Liver (tissue), 8 donors: ENCODE measurements at regions not wholly inside any gene's neighbourhood (a gene's known extent, or its start where the extent isn't known, plus 50 kb on each side); places are given as distances from the start of the nearest gene placed in this dataset.
"Not testable (repeated sequence)": the region's sequence is repeated elsewhere in the genome, so short reads cannot be mapped to it uniquely, and the experiment has no call there.

Source experiments
- DNase-seq: peaks from one replicate; pipeline ENCODE4 v3.0.0-alpha.2; 2017; ENCODE audit warnings: low spot score
- H3K27ac ChIP-seq, 2 donors: one replicate each; pipeline ENCODE4 v1.7.0; 2013; ENCODE audit warnings: inconsistent platforms in 2 of 2, low read length in 2 of 2, control low read depth in 1 of 2, low read depth in 1 of 2, mild to moderate bottlenecking in 1 of 2
- H3K27me3 ChIP-seq, 4 donors: one replicate each; pipeline versions ENCODE4 v1.6.1 to v1.7.0; 2013; ENCODE audit warnings: low read length in 3 of 4, inconsistent platforms in 1 of 4, mild to moderate bottlenecking in 1 of 4, moderate library complexity in 1 of 4; ENCODE audit not compliant: control insufficient read depth in 4 of 4, insufficient read depth in 4 of 4
- H3K36me3 ChIP-seq, 4 donors: one replicate each; pipeline versions ENCODE4 v1.6.1 to v1.7.0; 2013; ENCODE audit warnings: low read length in 3 of 4, mild to moderate bottlenecking in 3 of 4, low read depth in 1 of 4, moderate library complexity in 1 of 4; ENCODE audit not compliant: control insufficient read depth in 4 of 4, insufficient read depth in 3 of 4
- H3K4me1 ChIP-seq, 4 donors: one replicate each; pipeline versions ENCODE4 v1.6.1 to v1.7.0; 2013; ENCODE audit warnings: low read length in 3 of 4, mild to moderate bottlenecking in 3 of 4, moderate library complexity in 1 of 4; ENCODE audit not compliant: control insufficient read depth in 4 of 4, insufficient read depth in 4 of 4
- H3K4me3 ChIP-seq, 3 donors: one replicate each; pipeline versions ENCODE4 v1.6.1 to v1.7.0; 2013; ENCODE audit warnings: low read length in 3 of 3, control low read depth in 1 of 3, low read depth in 1 of 3, mild to moderate bottlenecking in 1 of 3
- H3K9ac ChIP-seq, 2 donors: one replicate each; pipeline ENCODE4 v1.7.0; 2013; ENCODE audit warnings: low read length in 2 of 2, mild to moderate bottlenecking in 2 of 2, moderate library complexity in 2 of 2, control low read depth in 1 of 2, low read depth in 1 of 2
- H3K9me3 ChIP-seq, 4 donors: one replicate each; pipeline versions ENCODE4 v1.6.1 to v1.7.0; 2013; ENCODE audit warnings: low read length in 3 of 4; ENCODE audit not compliant: control insufficient read depth in 4 of 4
- ATF3 ChIP-seq: IDR thresholded peaks from 2 replicates; pipeline ENCODE4 v1.6.1; 2016; ENCODE audit warnings: antibody characterized with exemption
- CTCF ChIP-seq: fragments of 150-350 bp; IDR thresholded peaks from 2 replicates; pipeline ENCODE4 v1.5.1; 2017; ENCODE audit warnings: improper control_type of control experiment, low read depth, low read length; ENCODE audit not compliant: missing input control
- EGR1 ChIP-seq, 2 donors: IDR thresholded peaks; 2 replicates each; pipeline ENCODE4 v1.6.1; 2016 to 2018; ENCODE audit warnings: antibody characterized with exemption in 2 of 2, low read depth in 2 of 2
- FOXA1 ChIP-seq: IDR thresholded peaks from 2 replicates; pipeline ENCODE4 v1.6.1; 2016; ENCODE audit warnings: antibody characterized with exemption
- FOXA2 ChIP-seq: IDR thresholded peaks from 2 replicates; pipeline ENCODE4 v1.6.1; 2016; ENCODE audit warnings: antibody characterized with exemption
- HNF4A ChIP-seq, 2 donors: conservative IDR thresholded peaks; 2 replicates each; pipeline ENCODE4 v1.6.1; 2016; ENCODE audit warnings: antibody characterized with exemption in 2 of 2, mild to moderate bottlenecking in 2 of 2
- HNF4G ChIP-seq: IDR thresholded peaks from 2 replicates; pipeline ENCODE4 v1.6.1; 2016; ENCODE audit warnings: antibody characterized with exemption
- JUND ChIP-seq, 2 donors: IDR thresholded peaks; 2 replicates each; pipeline ENCODE4 v1.6.1; 2016; ENCODE audit warnings: antibody characterized with exemption in 2 of 2
- NR2F2 ChIP-seq: IDR thresholded peaks from 2 replicates; pipeline ENCODE4 v1.6.1; 2016; ENCODE audit warnings: antibody characterized with exemption
- RXRA ChIP-seq, 2 donors: IDR thresholded peaks; 2 replicates each; pipeline ENCODE4 v1.6.1; 2017 to 2018; ENCODE audit warnings: antibody characterized with exemption in 2 of 2, mild to moderate bottlenecking in 1 of 2
- SP1 ChIP-seq: IDR thresholded peaks from 2 replicates; pipeline ENCODE4 v1.6.1; 2018; ENCODE audit warnings: antibody characterized with exemption, mild to moderate bottlenecking
- TAF1 ChIP-seq: conservative IDR thresholded peaks from 2 replicates; pipeline ENCODE4 v1.6.1; 2016; ENCODE audit warnings: antibody characterized with exemption, mild to moderate bottlenecking
- YY1 ChIP-seq: IDR thresholded peaks from 2 replicates; pipeline ENCODE4 v1.6.1; 2016; ENCODE audit warnings: antibody characterized with exemption, mild to moderate bottlenecking
- WGBS: extraction: QIAGEN DNeasy Blood & Tissue Kit; methylation state at CpG from one replicate; pipeline ENCODE4 v1.1.7; 2013; 5-methylcytosine and 5-hydroxymethylcytosine counted together
- TF ChIP-seq, protein P1 (sequence below): IDR thresholded peaks from 2 replicates; pipeline ENCODE4 v1.6.1; 2016; ENCODE audit warnings: antibody characterized with exemption, mild to moderate bottlenecking
- TF ChIP-seq, protein P2 (sequence below): IDR thresholded peaks from 2 replicates; pipeline ENCODE4 v1.6.1; 2016; ENCODE audit warnings: antibody characterized with exemption
- donor health status: healthy.
- donor health status: healthy.
- donor health status: healthy.
- donor health status: healthy.
- donor health status: healthy.

GRCh38 chr15:99493461-99493860 lies 72.3 kb upstream of the MEF2A start:
- Histone ChIP-seq H3K4me1 (no peaks in the 10 kb centered on the region), H3K4me3 (no peak overlapping the region), H3K36me3 (no peaks in the 10 kb centered on the region), H3K9ac (no peak overlapping the region), H3K27ac (no peak overlapping the region), H3K27me3 (no peaks in the 10 kb centered on the region), H3K9me3 (no peaks in the 10 kb centered on the region)
- TF ChIP-seq SP1: no peak
- TF ChIP-seq FOXA2: no peak
- no peak for TF ChIP-seq ATF3
- TF ChIP-seq NR2F2: no peak
- TF ChIP-seq CTCF: no peak
- TF ChIP-seq EGR1 (IDR thresholded peaks at IDR 0.05; ENCODE audit: low read depth in 2 of 2): no peak
- TF ChIP-seq JUND (IDR thresholded peaks at IDR 0.05): no peak
- no peak for TF ChIP-seq FOXA1
- no peak for TF ChIP-seq RXRA (IDR thresholded peaks at IDR 0.05)
- TF ChIP-seq, protein P1, sequence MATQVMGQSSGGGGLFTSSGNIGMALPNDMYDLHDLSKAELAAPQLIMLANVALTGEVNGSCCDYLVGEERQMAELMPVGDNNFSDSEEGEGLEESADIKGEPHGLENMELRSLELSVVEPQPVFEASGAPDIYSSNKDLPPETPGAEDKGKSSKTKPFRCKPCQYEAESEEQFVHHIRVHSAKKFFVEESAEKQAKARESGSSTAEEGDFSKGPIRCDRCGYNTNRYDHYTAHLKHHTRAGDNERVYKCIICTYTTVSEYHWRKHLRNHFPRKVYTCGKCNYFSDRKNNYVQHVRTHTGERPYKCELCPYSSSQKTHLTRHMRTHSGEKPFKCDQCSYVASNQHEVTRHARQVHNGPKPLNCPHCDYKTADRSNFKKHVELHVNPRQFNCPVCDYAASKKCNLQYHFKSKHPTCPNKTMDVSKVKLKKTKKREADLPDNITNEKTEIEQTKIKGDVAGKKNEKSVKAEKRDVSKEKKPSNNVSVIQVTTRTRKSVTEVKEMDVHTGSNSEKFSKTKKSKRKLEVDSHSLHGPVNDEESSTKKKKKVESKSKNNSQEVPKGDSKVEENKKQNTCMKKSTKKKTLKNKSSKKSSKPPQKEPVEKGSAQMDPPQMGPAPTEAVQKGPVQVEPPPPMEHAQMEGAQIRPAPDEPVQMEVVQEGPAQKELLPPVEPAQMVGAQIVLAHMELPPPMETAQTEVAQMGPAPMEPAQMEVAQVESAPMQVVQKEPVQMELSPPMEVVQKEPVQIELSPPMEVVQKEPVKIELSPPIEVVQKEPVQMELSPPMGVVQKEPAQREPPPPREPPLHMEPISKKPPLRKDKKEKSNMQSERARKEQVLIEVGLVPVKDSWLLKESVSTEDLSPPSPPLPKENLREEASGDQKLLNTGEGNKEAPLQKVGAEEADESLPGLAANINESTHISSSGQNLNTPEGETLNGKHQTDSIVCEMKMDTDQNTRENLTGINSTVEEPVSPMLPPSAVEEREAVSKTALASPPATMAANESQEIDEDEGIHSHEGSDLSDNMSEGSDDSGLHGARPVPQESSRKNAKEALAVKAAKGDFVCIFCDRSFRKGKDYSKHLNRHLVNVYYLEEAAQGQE: no peak
- no peak for TF ChIP-seq TAF1
- no peak for TF ChIP-seq YY1
- TF ChIP-seq, protein P2, sequence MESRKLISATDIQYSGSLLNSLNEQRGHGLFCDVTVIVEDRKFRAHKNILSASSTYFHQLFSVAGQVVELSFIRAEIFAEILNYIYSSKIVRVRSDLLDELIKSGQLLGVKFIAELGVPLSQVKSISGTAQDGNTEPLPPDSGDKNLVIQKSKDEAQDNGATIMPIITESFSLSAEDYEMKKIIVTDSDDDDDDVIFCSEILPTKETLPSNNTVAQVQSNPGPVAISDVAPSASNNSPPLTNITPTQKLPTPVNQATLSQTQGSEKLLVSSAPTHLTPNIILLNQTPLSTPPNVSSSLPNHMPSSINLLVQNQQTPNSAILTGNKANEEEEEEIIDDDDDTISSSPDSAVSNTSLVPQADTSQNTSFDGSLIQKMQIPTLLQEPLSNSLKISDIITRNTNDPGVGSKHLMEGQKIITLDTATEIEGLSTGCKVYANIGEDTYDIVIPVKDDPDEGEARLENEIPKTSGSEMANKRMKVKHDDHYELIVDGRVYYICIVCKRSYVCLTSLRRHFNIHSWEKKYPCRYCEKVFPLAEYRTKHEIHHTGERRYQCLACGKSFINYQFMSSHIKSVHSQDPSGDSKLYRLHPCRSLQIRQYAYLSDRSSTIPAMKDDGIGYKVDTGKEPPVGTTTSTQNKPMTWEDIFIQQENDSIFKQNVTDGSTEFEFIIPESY: no peak
- TF ChIP-seq HNF4A (conservative IDR thresholded peaks at IDR 0.05): no peak
- TF ChIP-seq HNF4G: no peak
- WGBS: 96% methylated on average over 11 of the region's 11 CpGs
- no peak for DNase-seq

- not testable (repeated sequence) for H3K36me3 ChIP-seq, H3K4me1 ChIP-seq, DNase-seq, H3K27ac ChIP-seq, H3K4me3 ChIP-seq, H3K9ac ChIP-seq, H3K9me3 ChIP-seq, H3K27me3 ChIP-seq
- 95% methylated on average over 40 of the region's 40 CpGs for WGBS
Observed at GRCh38 chr15:99494536-99495233, 71.1 kb upstream of the MEF2A start.
